CD8-positive, alpha-beta memory T cell (primary cell): ENCODE measurements at regions not wholly inside any gene's neighbourhood (a gene's known extent, or its start where the extent isn't known, plus 50 kb on each side); places are given as distances from the start of the nearest gene placed in this dataset.

Source experiments
- CTCF ChIA-PET: fragments of 350-600 bp; sonication (Branson Sonifier 250); formaldehyde crosslinking; loops from one replicate; lab custom pipeline; 2021; ENCODE audit warnings: antibody characterized with exemption; lab: Charles Lee
- POLR2A ChIA-PET: fragments of 350-600 bp; sonication (Branson Sonifier 250); formaldehyde crosslinking; loops from one replicate; lab custom pipeline; 2021; ENCODE audit warnings: antibody characterized with exemption; lab: Charles Lee
- DNase-seq, 5 donors: peaks; one replicate each; pipeline versions ENCODE4 v3.0.0 to v3.0.0-alpha.2; 2020 to 2022; ENCODE audit warnings: mixed read lengths in 1 of 5
- H3K27ac ChIP-seq: one replicate; pipeline ENCODE4 v1.7.0; 2013; ENCODE audit warnings: low read depth, mild to moderate bottlenecking, low read length, moderate library complexity
- H3K27me3 ChIP-seq: 2 replicates; pipeline ENCODE4 v1.7.0; 2013; ENCODE audit warnings: low read length, mild to moderate bottlenecking; ENCODE audit not compliant: insufficient read depth, poor library complexity, severe bottlenecking
- H3K36me3 ChIP-seq: 2 replicates; pipeline ENCODE4 v1.7.0; 2013; ENCODE audit warnings: mild to moderate bottlenecking, low read length, moderate library complexity; ENCODE audit not compliant: insufficient read depth
- H3K4me1 ChIP-seq: 2 replicates; pipeline ENCODE4 v1.7.0; 2013; ENCODE audit warnings: mild to moderate bottlenecking, low read length, moderate library complexity; ENCODE audit not compliant: insufficient read depth
- H3K4me3 ChIP-seq: 2 replicates; pipeline ENCODE4 v1.7.0; 2013; ENCODE audit warnings: mild to moderate bottlenecking, low read length
- H3K9me3 ChIP-seq: 2 replicates; pipeline ENCODE4 v1.7.0; 2013; ENCODE audit warnings: mild to moderate bottlenecking, low read length
- H3K27ac Mint-ChIP-seq, 8 donors: one replicate each; pipeline ENCODE4 v1.8.0; 2020 to 2021; ENCODE audit warnings: mixed read lengths in 8 of 8, mild to moderate bottlenecking in 6 of 8, inconsistent platforms in 3 of 8, moderate library complexity in 3 of 8
- H3K27me3 Mint-ChIP-seq, 2 donors: one replicate each; pipeline ENCODE4 v1.8.0; 2020 to 2021; ENCODE audit warnings: mixed read lengths in 2 of 2, mild to moderate bottlenecking in 1 of 2, moderate library complexity in 1 of 2
- H3K36me3 Mint-ChIP-seq, 3 donors: one replicate each; pipeline ENCODE4 v1.8.0; 2020 to 2021; ENCODE audit warnings: mixed read lengths in 3 of 3, inconsistent platforms in 1 of 3, mild to moderate bottlenecking in 1 of 3
- H3K4me1 Mint-ChIP-seq, 3 donors: one replicate each; pipeline ENCODE4 v1.8.0; 2020 to 2021; ENCODE audit warnings: mixed read lengths in 3 of 3, inconsistent platforms in 1 of 3, mild to moderate bottlenecking in 1 of 3
- H3K4me3 Mint-ChIP-seq, 7 donors: one replicate each; pipeline ENCODE4 v1.8.0; 2020 to 2021; ENCODE audit warnings: mixed read lengths in 7 of 7, mild to moderate bottlenecking in 6 of 7, moderate library complexity in 4 of 7, inconsistent platforms in 2 of 7
- H3K9me3 Mint-ChIP-seq, 5 donors: one replicate each; pipeline ENCODE4 v1.8.0; 2020 to 2022; ENCODE audit warnings: mixed read lengths in 5 of 5, mild to moderate bottlenecking in 3 of 5, moderate library complexity in 2 of 5, inconsistent platforms in 1 of 5

DNA sequence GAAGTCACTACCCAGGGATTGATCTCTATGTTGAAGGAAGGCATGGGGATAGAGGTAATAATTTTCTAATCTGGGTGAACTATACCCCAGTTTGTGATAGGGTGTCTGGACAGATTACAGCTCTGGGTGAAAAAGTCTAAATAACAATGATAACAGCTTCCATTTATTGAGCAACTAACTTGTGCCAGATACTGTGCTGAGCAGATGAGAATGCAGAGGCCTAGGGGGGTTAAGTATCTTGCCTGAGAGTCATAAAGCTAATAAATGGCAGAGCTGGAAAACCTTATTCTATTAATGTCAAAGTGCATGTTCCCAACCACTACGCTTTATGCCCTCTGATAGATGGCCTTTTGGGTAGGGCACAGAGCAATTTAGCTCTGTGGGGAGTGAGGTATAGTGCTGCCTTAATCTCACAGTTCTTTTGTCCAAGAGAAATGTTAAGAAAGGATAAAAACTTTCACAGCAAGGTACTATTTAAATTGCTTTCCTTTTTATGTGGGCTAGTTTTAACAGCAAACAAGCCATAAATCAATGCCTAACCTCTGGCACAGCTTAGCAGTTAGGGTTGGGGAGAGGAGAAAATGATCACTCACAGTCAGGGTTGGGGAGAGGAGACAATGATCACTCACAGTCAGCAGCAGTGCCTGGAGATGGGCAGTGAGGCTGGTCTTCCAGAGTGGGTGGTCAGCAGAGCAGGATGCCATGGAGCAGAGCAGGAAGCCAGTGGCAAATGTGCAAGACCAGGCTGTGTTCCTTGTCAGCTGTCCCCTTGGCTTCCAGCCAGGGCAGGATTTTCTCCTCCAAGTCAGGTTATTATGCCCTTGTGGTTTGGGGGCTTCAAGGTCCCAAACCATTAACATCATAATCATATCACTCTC, 187.0 kb downstream of the CARTPT start:
- POLR2A ChIA-PET: no interaction called here
- Histone ChIP-seq H3K36me3 (no peaks in the 10 kb centered on the region), H3K27ac (no peak overlapping the region), H3K4me3 (no peak overlapping the region), H3K27me3 (no peaks in the 10 kb centered on the region), H3K9me3 (no peaks in the 10 kb centered on the region), H3K4me1 (no peaks in the 10 kb centered on the region)
- peaks cover 0 to under 1% (median 0%) of the 10 kb centered on the region in 5 donors for H3K9me3 Mint-ChIP-seq
- peaks cover 9 to 18% of the 10 kb centered on the region in 2 donors for H3K27me3 Mint-ChIP-seq
- no peaks in the 10 kb centered on the region for H3K36me3 Mint-ChIP-seq
- CTCF ChIA-PET: no interaction called here
- H3K27ac Mint-ChIP-seq: no peak overlapping the region
- no peak for DNase-seq
- H3K4me1 Mint-ChIP-seq: no peaks in the 10 kb centered on the region
- no peak overlapping the region for H3K4me3 Mint-ChIP-seq

DNA sequence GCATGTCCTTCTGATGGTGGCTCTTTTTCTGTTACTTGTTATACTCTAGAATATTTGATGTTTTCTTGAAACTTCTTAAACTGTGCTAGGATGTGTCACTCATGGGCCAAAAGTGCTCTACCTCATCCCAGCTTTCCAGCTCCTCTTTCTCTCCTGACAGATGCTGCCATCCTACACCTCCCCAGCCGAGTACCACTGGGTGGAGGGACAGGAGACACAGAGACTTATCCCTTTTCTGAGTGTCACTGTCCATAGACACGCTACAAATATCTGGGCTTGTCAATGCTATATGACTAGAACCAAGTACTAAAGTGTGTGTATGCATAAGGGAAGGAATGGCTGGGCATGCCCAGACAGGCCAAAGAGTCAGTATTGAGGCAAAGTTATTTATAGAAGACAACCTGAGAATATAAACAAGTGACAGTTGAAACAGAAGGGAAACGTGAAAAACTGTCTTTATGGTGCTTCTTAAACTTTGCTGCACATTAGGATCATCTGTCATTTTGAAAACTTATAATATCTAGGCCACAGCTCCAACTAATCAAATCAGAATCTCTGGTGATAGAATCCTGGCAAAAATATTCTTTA, 188.0 kb downstream of the CARTPT start:
- H3K27ac ChIP-seq: no peak overlapping the region
- Mint-ChIP-seq H3K4me3 (no peak overlapping the region), H3K4me1 (no peaks in the 10 kb centered on the region), H3K36me3 (no peaks in the 10 kb centered on the region), H3K9me3 (peaks cover 0 to 2% (median 0%) of the 10 kb centered on the region in 5 donors), H3K27me3 (peaks cover 6 to 14% of the 10 kb centered on the region in 2 donors), H3K27ac (no peak overlapping the region)
- no peak overlapping the region for H3K4me3 ChIP-seq
- H3K4me1 ChIP-seq: no peaks in the 10 kb centered on the region
- ChIA-PET POLR2A (no interaction called here), CTCF (no interaction called here)
- H3K27me3 ChIP-seq: no peaks in the 10 kb centered on the region
- DNase-seq: no peak
- no peaks in the 10 kb centered on the region for H3K9me3 ChIP-seq
- H3K36me3 ChIP-seq: no peaks in the 10 kb centered on the region

DNA sequence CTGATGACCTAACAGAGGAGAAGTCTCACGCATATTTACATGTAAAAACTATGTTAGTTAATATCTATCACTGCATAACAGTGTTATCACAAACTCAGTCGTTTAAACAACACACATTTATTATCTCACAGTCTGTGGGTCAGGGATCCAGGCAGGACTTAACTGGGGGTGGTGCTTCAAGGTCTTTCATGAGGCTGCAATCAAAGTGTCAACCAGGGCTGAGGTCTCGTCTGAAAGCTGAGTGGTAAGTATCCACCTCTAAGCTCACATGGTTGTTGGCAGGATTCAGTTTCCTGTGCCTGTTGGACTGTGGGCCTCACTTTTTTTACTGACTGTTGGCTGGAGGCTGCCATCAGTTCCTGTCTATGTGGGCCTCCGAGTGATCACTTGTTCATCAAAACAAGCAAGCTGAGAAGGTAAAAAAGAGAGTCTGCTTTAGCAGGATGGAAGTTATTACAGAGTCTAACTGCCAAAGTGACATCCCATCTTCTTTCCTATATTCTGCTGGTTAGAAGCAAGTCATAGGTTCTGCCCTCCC, 188.6 kb downstream of the CARTPT start:
- Histone ChIP-seq H3K27me3 (no peaks in the 10 kb centered on the region), H3K4me1 (no peaks in the 10 kb centered on the region), H3K36me3 (no peaks in the 10 kb centered on the region), H3K9me3 (no peaks in the 10 kb centered on the region), H3K4me3 (no peak overlapping the region), H3K27ac (no peak overlapping the region)
- CTCF ChIA-PET: no interaction called here
- DNase-seq: no peak
- POLR2A ChIA-PET: no interaction called here
- H3K4me1 Mint-ChIP-seq: no peaks in the 10 kb centered on the region
- H3K36me3 Mint-ChIP-seq: no peaks in the 10 kb centered on the region
- no peak overlapping the region for H3K4me3 Mint-ChIP-seq
- no peak overlapping the region for H3K27ac Mint-ChIP-seq
- H3K9me3 Mint-ChIP-seq: peaks cover 0 to 3% (median 0%) of the 10 kb centered on the region in 5 donors
- peaks cover 6 to 13% of the 10 kb centered on the region in 2 donors for H3K27me3 Mint-ChIP-seq

DNA sequence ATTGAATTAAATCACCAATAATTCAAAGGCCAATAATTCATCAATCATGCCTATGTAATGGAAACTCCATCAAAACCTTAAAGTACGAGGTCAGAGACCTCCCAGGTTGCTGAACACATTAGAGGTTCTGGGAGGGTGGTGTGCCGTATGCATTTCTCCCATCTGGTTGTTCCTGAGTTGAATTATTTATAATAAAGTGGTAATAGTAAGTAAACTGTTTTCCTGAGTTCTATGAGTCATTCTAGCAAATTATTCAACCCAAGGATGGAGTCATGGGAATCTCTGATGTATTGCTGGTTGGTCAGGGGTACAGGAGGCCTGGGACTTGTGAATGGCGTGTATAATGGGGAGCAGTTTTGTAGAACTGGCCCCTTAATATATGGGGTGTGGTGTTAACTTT, 191.7 kb downstream of the CARTPT start:
- peaks cover 5 to 27% of the 10 kb centered on the region in 2 donors for H3K27me3 Mint-ChIP-seq
- no peak overlapping the region for H3K4me3 Mint-ChIP-seq
- Histone ChIP-seq H3K27me3 (no peaks in the 10 kb centered on the region), H3K4me3 (no peak overlapping the region), H3K27ac (no peak overlapping the region), H3K4me1 (no peaks in the 10 kb centered on the region), H3K36me3 (no peaks in the 10 kb centered on the region), H3K9me3 (no peaks in the 10 kb centered on the region)
- H3K36me3 Mint-ChIP-seq: no peaks in the 10 kb centered on the region
- POLR2A ChIA-PET: no interaction called here
- no peaks in the 10 kb centered on the region for H3K4me1 Mint-ChIP-seq
- H3K27ac Mint-ChIP-seq: no peak overlapping the region
- H3K9me3 Mint-ChIP-seq: peaks cover 0 to 3% (median 0%) of the 10 kb centered on the region in 5 donors
- no peak for DNase-seq
- CTCF ChIA-PET: no interaction called here

DNA sequence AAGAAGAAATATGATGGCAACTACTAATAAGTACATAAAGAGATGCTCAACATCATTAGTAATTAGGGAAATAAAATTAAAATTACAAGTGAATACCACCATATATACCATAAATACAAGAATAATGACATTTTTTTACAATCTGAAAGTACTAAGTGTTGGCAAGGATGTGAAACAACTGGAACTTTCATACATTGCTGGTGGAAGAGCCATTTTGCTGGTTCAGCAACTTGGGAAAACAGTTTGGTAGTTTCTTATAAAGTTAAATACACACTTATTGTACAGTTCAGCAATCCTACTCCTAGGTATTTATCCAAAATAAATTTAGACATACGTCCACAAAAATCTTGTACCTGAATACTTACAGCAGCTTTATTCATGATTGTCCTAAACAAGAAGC, 192.9 kb downstream of the CARTPT start:
- DNase-seq: no peak
- Mint-ChIP-seq H3K4me3 (no peak overlapping the region), H3K36me3 (no peaks in the 10 kb centered on the region), H3K27ac (no peak overlapping the region), H3K9me3 (peaks cover 0 to 5% (median 4%) of the 10 kb centered on the region in 5 donors), H3K27me3 (peaks cover 3 to 37% of the 10 kb centered on the region in 2 donors), H3K4me1 (no peaks in the 10 kb centered on the region)
- no peaks in the 10 kb centered on the region for H3K9me3 ChIP-seq
- no peaks in the 10 kb centered on the region for H3K4me1 ChIP-seq
- CTCF ChIA-PET: no interaction called here
- H3K27ac ChIP-seq: no peak overlapping the region
- no peaks in the 10 kb centered on the region for H3K36me3 ChIP-seq
- no peaks in the 10 kb centered on the region for H3K27me3 ChIP-seq
- H3K4me3 ChIP-seq: no peak overlapping the region
- POLR2A ChIA-PET: no interaction called here

DNA sequence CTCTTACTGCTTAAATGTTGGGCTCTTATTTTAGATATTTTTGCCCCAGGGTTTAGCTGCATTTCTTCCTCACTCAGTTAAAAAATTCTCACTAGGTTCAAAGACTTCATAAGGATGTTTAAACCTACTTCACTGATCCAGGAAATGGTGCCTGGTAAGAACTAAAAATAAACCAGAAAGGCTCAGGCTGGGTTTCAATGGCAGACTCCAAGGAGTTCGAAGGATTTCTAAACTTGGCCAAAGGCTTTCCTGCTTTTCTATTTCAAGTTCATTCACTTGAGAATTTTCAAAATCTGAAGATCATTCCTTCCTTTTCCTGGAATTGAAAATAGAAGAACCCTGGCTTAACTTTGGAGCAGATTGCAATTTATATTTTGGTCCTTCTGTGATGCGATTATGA, 193.0 kb upstream of the MAP1B start:
- H3K4me3 ChIP-seq: no peak overlapping the region
- no peaks in the 10 kb centered on the region for H3K36me3 Mint-ChIP-seq
- H3K27ac ChIP-seq: no peak overlapping the region
- H3K4me3 Mint-ChIP-seq: no peak overlapping the region
- no peaks in the 10 kb centered on the region for H3K9me3 ChIP-seq
- DNase-seq: no peak
- CTCF ChIA-PET: no interaction called here
- H3K36me3 ChIP-seq: no peaks in the 10 kb centered on the region
- H3K9me3 Mint-ChIP-seq: peaks cover 3 to 10% (median 7%) of the 10 kb centered on the region in 5 donors
- H3K27ac Mint-ChIP-seq: no peak overlapping the region
- H3K4me1 ChIP-seq: no peaks in the 10 kb centered on the region
- H3K4me1 Mint-ChIP-seq: no peaks in the 10 kb centered on the region
- no peaks in the 10 kb centered on the region for H3K27me3 ChIP-seq
- H3K27me3 Mint-ChIP-seq: peaks cover 3 to 31% of the 10 kb centered on the region in 2 donors
- POLR2A ChIA-PET: no interaction called here

DNA sequence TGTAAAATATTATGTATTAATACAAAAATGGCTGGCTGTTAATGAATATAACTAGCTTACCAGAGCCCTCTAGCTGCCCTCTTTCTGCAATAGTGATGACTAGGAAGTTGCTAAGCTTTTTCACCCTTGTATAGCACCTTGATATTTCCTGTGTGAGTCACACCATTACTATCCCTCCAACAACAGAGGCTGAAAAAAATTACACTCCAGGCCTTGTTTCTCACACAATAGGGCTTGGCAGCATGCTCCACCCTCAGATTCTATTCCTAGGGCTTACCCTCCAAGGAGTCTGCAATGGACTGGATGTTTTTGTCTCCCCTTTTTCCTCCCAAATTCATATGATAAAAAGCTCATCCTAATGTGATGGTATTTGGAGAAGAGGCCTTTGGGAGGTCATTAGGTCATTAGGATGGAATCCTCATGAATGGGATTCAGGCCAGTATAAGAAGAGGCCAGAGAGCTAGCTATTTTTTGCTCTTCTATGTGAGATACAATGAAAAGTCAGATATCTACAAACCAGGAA, 184.6 kb upstream of the MAP1B start:
- no peak for DNase-seq
- H3K9me3 Mint-ChIP-seq: peaks cover 0 to 22% (median 4%) of the 10 kb centered on the region in 5 donors
- H3K27me3 Mint-ChIP-seq: peaks cover 2 to 18% of the 10 kb centered on the region in 2 donors
- CTCF ChIA-PET: no interaction called here
- no peak overlapping the region for H3K27ac ChIP-seq
- H3K4me1 ChIP-seq: no peaks in the 10 kb centered on the region
- H3K4me3 Mint-ChIP-seq: no peak overlapping the region
- no peak overlapping the region for H3K4me3 ChIP-seq
- H3K4me1 Mint-ChIP-seq: no peaks in the 10 kb centered on the region
- no peaks in the 10 kb centered on the region for H3K9me3 ChIP-seq
- no peak overlapping the region for H3K27ac Mint-ChIP-seq
- H3K36me3 Mint-ChIP-seq: no peaks in the 10 kb centered on the region
- no peaks in the 10 kb centered on the region for H3K27me3 ChIP-seq
- no peaks in the 10 kb centered on the region for H3K36me3 ChIP-seq
- POLR2A ChIA-PET: no interaction called here

DNA sequence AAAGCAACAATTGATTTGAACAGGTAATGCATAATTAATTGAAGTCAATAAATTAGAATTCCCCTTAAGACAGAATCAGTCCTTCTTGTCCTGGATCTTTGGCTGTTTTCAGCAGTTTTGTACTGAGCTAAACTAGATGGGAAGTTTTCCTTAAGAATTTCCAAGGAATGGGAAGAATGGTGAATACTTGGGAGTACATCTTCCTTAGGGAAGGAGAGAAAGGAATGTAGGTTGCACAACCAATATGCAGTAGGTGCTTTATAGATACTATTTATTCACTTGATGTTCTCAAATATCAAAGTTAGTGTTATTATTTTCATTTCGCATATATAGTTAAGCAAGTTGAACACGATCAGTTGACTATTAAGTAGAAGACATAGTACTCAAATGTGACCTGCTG, 183.5 kb upstream of the MAP1B start:
- no peak overlapping the region for H3K27ac ChIP-seq
- no peak for DNase-seq
- Mint-ChIP-seq H3K27ac (no peak overlapping the region), H3K9me3 (peaks cover 0 to 24% (median 5%) of the 10 kb centered on the region in 5 donors), H3K4me1 (no peaks in the 10 kb centered on the region), H3K27me3 (peaks cover 2 to 21% of the 10 kb centered on the region in 2 donors), H3K4me3 (no peak overlapping the region), H3K36me3 (no peaks in the 10 kb centered on the region)
- ChIA-PET POLR2A (no interaction called here), CTCF (no interaction called here)
- H3K27me3 ChIP-seq: no peaks in the 10 kb centered on the region
- no peaks in the 10 kb centered on the region for H3K36me3 ChIP-seq
- no peak overlapping the region for H3K4me3 ChIP-seq
- H3K9me3 ChIP-seq: no peaks in the 10 kb centered on the region
- H3K4me1 ChIP-seq: no peaks in the 10 kb centered on the region
